ENCODE measurements at regions not wholly inside any gene's neighbourhood (a gene's known extent, or its start where the extent isn't known, plus 50 kb on each side); places are given as distances from the start of the nearest gene placed in this dataset.

GRCh38 chr2:240259924-240260529 is 119.6 kb upstream of the OTOS start:
- H2AFZ ChIP-seq (ENCODE audit: control insufficient read depth, low read depth, low read length), result no peak overlapping the region
- ATAC-seq (no peak), FAIRE-seq (no peak), DNase-seq (ENCODE audit: low read depth, low spot score) (no peak)
- no peaks in the 10 kb centered on the region for H3K79me2 ChIP-seq (ENCODE audit: control insufficient read depth, insufficient read depth, low read length)
- no peaks in the 10 kb centered on the region for H3K36me3 ChIP-seq (ENCODE audit: control insufficient read depth in 2 of 2, insufficient read depth in 2 of 2, low read length in 1 of 2)
- H3K4me3 ChIP-seq, result no peak overlapping the region
- CTCF ChIA-PET, result no interaction called here
- SMC1A ChIA-PET (ENCODE audit: uncharacterized antibody, unreplicated experiment), result no interaction called here
- no peak overlapping the region for H3K27ac ChIP-seq (ENCODE audit: control insufficient read depth, insufficient read depth)
- RAD21 ChIA-PET (ENCODE audit: unreplicated experiment), result no interaction called here
- H3K4me2 ChIP-seq (ENCODE audit: control insufficient read depth, insufficient read depth), result no peak overlapping the region
- no peaks in the 10 kb centered on the region for H3K27me3 ChIP-seq (replicated peaks in 1 of 2; ENCODE audit: control insufficient read depth in 2 of 2, insufficient read depth in 2 of 2, low read length in 1 of 2)
- in situ Hi-C loops (cut with MboI) (no loop called here), intact Hi-C loops (cut with micrococcal nuclease; ENCODE audit: unreplicated experiment) (no loop called here)
- no TSS peak for BruUV-seq (replicated peaks)
- H3K4me1 ChIP-seq (ENCODE audit: control insufficient read depth, insufficient read depth, low read length), result no peaks in the 10 kb centered on the region
- WGBS (ENCODE audit: insufficient coverage, insufficient replicate concordance, low lambda C conversion rate, missing lambda C conversion rate), result 16% methylated on average over 7 of the region's 7 CpGs
- H4K20me1 ChIP-seq (ENCODE audit: control insufficient read depth, insufficient read depth), result no peaks in the 10 kb centered on the region
- POLR2A ChIA-PET, result no interaction called here
- H3K9ac ChIP-seq (ENCODE audit: control insufficient read depth, insufficient read depth, low read length), result no peak overlapping the region
- H3K9me3 ChIP-seq (replicated peaks; ENCODE audit: control insufficient read depth, insufficient read depth, low read length), result no peaks in the 10 kb centered on the region; the same call in 2 of the 3 replicates
- no peak for TF ChIP-seq CHD4 (IDR thresholded peaks at IDR 0.05)
- TF ChIP-seq PAX8 (IDR thresholded peaks at IDR 0.05), result no peak
- TF ChIP-seq, protein P1, sequence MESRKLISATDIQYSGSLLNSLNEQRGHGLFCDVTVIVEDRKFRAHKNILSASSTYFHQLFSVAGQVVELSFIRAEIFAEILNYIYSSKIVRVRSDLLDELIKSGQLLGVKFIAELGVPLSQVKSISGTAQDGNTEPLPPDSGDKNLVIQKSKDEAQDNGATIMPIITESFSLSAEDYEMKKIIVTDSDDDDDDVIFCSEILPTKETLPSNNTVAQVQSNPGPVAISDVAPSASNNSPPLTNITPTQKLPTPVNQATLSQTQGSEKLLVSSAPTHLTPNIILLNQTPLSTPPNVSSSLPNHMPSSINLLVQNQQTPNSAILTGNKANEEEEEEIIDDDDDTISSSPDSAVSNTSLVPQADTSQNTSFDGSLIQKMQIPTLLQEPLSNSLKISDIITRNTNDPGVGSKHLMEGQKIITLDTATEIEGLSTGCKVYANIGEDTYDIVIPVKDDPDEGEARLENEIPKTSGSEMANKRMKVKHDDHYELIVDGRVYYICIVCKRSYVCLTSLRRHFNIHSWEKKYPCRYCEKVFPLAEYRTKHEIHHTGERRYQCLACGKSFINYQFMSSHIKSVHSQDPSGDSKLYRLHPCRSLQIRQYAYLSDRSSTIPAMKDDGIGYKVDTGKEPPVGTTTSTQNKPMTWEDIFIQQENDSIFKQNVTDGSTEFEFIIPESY (IDR thresholded peaks at IDR 0.05), result no peak
- no peak for TF ChIP-seq NFYB (IDR thresholded peaks at IDR 0.05; ENCODE audit: insufficient read depth, low read depth, low read length)
- no peak for TF ChIP-seq SP1 (IDR thresholded peaks at IDR 0.05; ENCODE audit: low read depth, low read length)
- TF ChIP-seq STAT1 (conservative IDR thresholded peaks at IDR 0.05), result no peak
- TF ChIP-seq, protein P2, sequence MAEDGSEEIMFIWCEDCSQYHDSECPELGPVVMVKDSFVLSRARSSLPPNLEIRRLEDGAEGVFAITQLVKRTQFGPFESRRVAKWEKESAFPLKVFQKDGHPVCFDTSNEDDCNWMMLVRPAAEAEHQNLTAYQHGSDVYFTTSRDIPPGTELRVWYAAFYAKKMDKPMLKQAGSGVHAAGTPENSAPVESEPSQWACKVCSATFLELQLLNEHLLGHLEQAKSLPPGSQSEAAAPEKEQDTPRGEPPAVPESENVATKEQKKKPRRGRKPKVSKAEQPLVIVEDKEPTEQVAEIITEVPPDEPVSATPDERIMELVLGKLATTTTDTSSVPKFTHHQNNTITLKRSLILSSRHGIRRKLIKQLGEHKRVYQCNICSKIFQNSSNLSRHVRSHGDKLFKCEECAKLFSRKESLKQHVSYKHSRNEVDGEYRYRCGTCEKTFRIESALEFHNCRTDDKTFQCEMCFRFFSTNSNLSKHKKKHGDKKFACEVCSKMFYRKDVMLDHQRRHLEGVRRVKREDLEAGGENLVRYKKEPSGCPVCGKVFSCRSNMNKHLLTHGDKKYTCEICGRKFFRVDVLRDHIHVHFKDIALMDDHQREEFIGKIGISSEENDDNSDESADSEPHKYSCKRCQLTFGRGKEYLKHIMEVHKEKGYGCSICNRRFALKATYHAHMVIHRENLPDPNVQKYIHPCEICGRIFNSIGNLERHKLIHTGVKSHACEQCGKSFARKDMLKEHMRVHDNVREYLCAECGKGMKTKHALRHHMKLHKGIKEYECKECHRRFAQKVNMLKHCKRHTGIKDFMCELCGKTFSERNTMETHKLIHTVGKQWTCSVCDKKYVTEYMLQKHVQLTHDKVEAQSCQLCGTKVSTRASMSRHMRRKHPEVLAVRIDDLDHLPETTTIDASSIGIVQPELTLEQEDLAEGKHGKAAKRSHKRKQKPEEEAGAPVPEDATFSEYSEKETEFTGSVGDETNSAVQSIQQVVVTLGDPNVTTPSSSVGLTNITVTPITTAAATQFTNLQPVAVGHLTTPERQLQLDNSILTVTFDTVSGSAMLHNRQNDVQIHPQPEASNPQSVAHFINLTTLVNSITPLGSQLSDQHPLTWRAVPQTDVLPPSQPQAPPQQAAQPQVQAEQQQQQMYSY (CRISPR knock-in tag; IDR thresholded peaks at IDR 0.05), result no peak
- TF ChIP-seq NR2C1 (IDR thresholded peaks at IDR 0.05), result no peak
- TF ChIP-seq EGR1 (IDR thresholded peaks at IDR 0.05; ENCODE audit: borderline replicate concordance in 1 of 2, low read depth in 2 of 2, low read length in 2 of 2), result no peak
- no peak for TF ChIP-seq SIX5 (IDR thresholded peaks at IDR 0.05; ENCODE audit: low read depth, low read length, severe bottlenecking)
- TF ChIP-seq NRF1 (conservative IDR thresholded peaks at IDR 0.05; ENCODE audit: low read depth, low read length), result no peak
- no peak for TF ChIP-seq EP300 (IDR thresholded peaks at IDR 0.05; ENCODE audit: borderline replicate concordance in 1 of 2, control insufficient read depth in 1 of 2, low read depth in 2 of 2, low read length in 2 of 2)
- TF ChIP-seq WRNIP1 (IDR thresholded peaks at IDR 0.05; ENCODE audit: borderline replicate concordance, low read depth, low read length), result no peak
- no peak for TF ChIP-seq BRCA1 (IDR thresholded peaks at IDR 0.05; ENCODE audit: low read depth, low read length)
- no peak for TF ChIP-seq ATF7 (IDR thresholded peaks at IDR 0.05; ENCODE audit: low read depth)
- TF ChIP-seq SMC3 (IDR thresholded peaks at IDR 0.05; ENCODE audit: borderline replicate concordance, low read length), result no peak
- TF ChIP-seq RBBP5 (conservative IDR thresholded peaks at IDR 0.05), result no peak

All from GM12878 (cell line).